ENCODE measurements at regions not wholly inside any gene's neighbourhood (a gene's known extent, or its start where the extent isn't known, plus 50 kb on each side); places are given as distances from the start of the nearest gene placed in this dataset.

DNA sequence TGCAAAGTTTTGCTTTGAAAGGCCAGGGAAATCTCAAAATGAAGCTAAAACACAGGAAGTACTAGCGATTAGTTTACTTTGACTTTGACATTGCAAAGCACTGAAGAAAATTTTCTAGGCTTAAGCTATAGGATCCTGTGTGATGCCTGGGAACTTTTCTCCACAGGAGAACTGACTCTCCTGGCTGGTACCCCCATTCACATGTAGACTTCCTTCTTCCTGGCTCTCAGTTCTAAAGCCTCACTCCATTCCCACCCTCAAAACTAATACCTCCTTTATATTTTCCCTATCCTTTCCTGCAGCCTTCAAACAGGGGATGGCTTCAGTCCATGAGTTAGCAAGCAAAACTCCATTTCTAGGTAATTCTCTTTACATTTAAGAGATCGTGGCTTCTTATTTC, 189.5 kb downstream of the SLITRK1 start:
- TF ChIP-seq, protein P1, sequence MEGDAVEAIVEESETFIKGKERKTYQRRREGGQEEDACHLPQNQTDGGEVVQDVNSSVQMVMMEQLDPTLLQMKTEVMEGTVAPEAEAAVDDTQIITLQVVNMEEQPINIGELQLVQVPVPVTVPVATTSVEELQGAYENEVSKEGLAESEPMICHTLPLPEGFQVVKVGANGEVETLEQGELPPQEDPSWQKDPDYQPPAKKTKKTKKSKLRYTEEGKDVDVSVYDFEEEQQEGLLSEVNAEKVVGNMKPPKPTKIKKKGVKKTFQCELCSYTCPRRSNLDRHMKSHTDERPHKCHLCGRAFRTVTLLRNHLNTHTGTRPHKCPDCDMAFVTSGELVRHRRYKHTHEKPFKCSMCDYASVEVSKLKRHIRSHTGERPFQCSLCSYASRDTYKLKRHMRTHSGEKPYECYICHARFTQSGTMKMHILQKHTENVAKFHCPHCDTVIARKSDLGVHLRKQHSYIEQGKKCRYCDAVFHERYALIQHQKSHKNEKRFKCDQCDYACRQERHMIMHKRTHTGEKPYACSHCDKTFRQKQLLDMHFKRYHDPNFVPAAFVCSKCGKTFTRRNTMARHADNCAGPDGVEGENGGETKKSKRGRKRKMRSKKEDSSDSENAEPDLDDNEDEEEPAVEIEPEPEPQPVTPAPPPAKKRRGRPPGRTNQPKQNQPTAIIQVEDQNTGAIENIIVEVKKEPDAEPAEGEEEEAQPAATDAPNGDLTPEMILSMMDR (conservative IDR thresholded peaks at IDR 0.05; ENCODE audit: low read depth, low read length) = no peak
- no peak for TF ChIP-seq BHLHE40 (IDR thresholded peaks at IDR 0.05; ENCODE audit: low read depth, low read length)
- TF ChIP-seq RAD21 (IDR thresholded peaks at IDR 0.05; ENCODE audit: low read length) = no peak
- TF ChIP-seq, protein P2, sequence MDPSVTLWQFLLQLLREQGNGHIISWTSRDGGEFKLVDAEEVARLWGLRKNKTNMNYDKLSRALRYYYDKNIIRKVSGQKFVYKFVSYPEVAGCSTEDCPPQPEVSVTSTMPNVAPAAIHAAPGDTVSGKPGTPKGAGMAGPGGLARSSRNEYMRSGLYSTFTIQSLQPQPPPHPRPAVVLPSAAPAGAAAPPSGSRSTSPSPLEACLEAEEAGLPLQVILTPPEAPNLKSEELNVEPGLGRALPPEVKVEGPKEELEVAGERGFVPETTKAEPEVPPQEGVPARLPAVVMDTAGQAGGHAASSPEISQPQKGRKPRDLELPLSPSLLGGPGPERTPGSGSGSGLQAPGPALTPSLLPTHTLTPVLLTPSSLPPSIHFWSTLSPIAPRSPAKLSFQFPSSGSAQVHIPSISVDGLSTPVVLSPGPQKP (IDR thresholded peaks at IDR 0.05; ENCODE audit: borderline replicate concordance, low read depth, low read length) = no peak
- TF ChIP-seq POLR2A (IDR thresholded peaks at IDR 0.05; ENCODE audit: low read depth, low read length) = no peak
- no peak for TF ChIP-seq RCOR1 (IDR thresholded peaks at IDR 0.05; ENCODE audit: insufficient replicate concordance, low read length)
- no peak for TF ChIP-seq FOS (IDR thresholded peaks at IDR 0.05; ENCODE audit: low read depth, low read length)
- TF ChIP-seq, protein P3, sequence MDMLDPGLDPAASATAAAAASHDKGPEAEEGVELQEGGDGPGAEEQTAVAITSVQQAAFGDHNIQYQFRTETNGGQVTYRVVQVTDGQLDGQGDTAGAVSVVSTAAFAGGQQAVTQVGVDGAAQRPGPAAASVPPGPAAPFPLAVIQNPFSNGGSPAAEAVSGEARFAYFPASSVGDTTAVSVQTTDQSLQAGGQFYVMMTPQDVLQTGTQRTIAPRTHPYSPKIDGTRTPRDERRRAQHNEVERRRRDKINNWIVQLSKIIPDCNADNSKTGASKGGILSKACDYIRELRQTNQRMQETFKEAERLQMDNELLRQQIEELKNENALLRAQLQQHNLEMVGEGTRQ (IDR thresholded peaks at IDR 0.05; ENCODE audit: low read depth, low read length) = no peak
- TF ChIP-seq MAZ (IDR thresholded peaks at IDR 0.05; ENCODE audit: borderline replicate concordance, low read depth, low read length) = no peak

Data from IMR-90 (cell line).